ENCODE measurements at regions not wholly inside any gene's neighbourhood (a gene's known extent, or its start where the extent isn't known, plus 50 kb on each side); places are given as distances from the start of the nearest gene placed in this dataset.
A peak's percentile ranks its signal among the peaks of the same experiment; 100 is the strongest.

- Histone ChIP-seq H3K9me3 (ENCODE audit: low read depth, low read length) (no peaks in the 10 kb centered on the region), H3K27ac (ENCODE audit: low read depth, low read length) (no peak overlapping the region), H3K79me2 (ENCODE audit: insufficient read depth, low read length) (no peaks in the 10 kb centered on the region), H4K20me1 (ENCODE audit: insufficient read depth, low read length) (no peaks in the 10 kb centered on the region), H3K27me3 (ENCODE audit: insufficient read depth, low read length) (no peaks in the 10 kb centered on the region), H2AFZ (ENCODE audit: low read length) (no peak overlapping the region), H3K4me3 (ENCODE audit: insufficient read depth, low read length) (no peak overlapping the region), H3K4me2 (ENCODE audit: insufficient read depth, low read length) (no peak overlapping the region), H3K4me1 (ENCODE audit: insufficient read depth, low read length) (no peaks in the 10 kb centered on the region), H3K36me3 (ENCODE audit: insufficient read depth, low read length) (no peaks in the 10 kb centered on the region)
- no peak for DNase-seq (ENCODE audit: insufficient read length, low spot score, missing footprints)
- no peak for TF ChIP-seq CTCF (IDR thresholded peaks at IDR 0.05; ENCODE audit: extremely low read depth, low read depth, low read length)
Measured at GRCh38 chr14:66288511-66288910, 197.7 kb upstream of the CCDC196 start.

GRCh38 chr14:66291756-66292155 lies 194.4 kb upstream of the CCDC196 start:
- no peak for DNase-seq (ENCODE audit: insufficient read length, low spot score, missing footprints)
- H3K4me1 ChIP-seq (ENCODE audit: insufficient read depth, low read length) = no peaks in the 10 kb centered on the region
- no peaks in the 10 kb centered on the region for H3K9me3 ChIP-seq (ENCODE audit: low read depth, low read length)
- no peak overlapping the region for H2AFZ ChIP-seq (ENCODE audit: low read length)
- no peaks in the 10 kb centered on the region for H3K79me2 ChIP-seq (ENCODE audit: insufficient read depth, low read length)
- H4K20me1 ChIP-seq (ENCODE audit: insufficient read depth, low read length) = no peaks in the 10 kb centered on the region
- H3K27me3 ChIP-seq (ENCODE audit: insufficient read depth, low read length) = no peaks in the 10 kb centered on the region
- TF ChIP-seq CTCF (IDR thresholded peaks at IDR 0.05; ENCODE audit: extremely low read depth, low read depth, low read length) = no peak
- no peak overlapping the region for H3K4me3 ChIP-seq (ENCODE audit: insufficient read depth, low read length)
- no peak overlapping the region for H3K27ac ChIP-seq (ENCODE audit: low read depth, low read length)
- H3K4me2 ChIP-seq (ENCODE audit: insufficient read depth, low read length) = no peak overlapping the region
- H3K36me3 ChIP-seq (ENCODE audit: insufficient read depth, low read length) = no peaks in the 10 kb centered on the region

- no peak for TF ChIP-seq CTCF (IDR thresholded peaks at IDR 0.05; ENCODE audit: extremely low read depth, low read depth, low read length)
- H3K9me3 ChIP-seq (ENCODE audit: low read depth, low read length) = no peaks in the 10 kb centered on the region
- H3K27me3 ChIP-seq (ENCODE audit: insufficient read depth, low read length) = no peaks in the 10 kb centered on the region
- DNase-seq (ENCODE audit: insufficient read length, low spot score, missing footprints) = no peak
- H3K4me3 ChIP-seq (ENCODE audit: insufficient read depth, low read length) = peak overlapping the region; percentile 18
- no peak overlapping the region for H3K27ac ChIP-seq (ENCODE audit: low read depth, low read length)
- no peaks in the 10 kb centered on the region for H3K4me1 ChIP-seq (ENCODE audit: insufficient read depth, low read length)
- peak overlapping the region; percentile 6 for H2AFZ ChIP-seq (ENCODE audit: low read length)
- H3K4me2 ChIP-seq (ENCODE audit: insufficient read depth, low read length) = no peak overlapping the region
- no peaks in the 10 kb centered on the region for H3K79me2 ChIP-seq (ENCODE audit: insufficient read depth, low read length)
- no peaks in the 10 kb centered on the region for H3K36me3 ChIP-seq (ENCODE audit: insufficient read depth, low read length)
- no peaks in the 10 kb centered on the region for H4K20me1 ChIP-seq (ENCODE audit: insufficient read depth, low read length)
Measured at GRCh38 chr14:66293533-66294105, 192.6 kb upstream of the CCDC196 start.

- Histone ChIP-seq H3K4me2 (ENCODE audit: insufficient read depth, low read length) (no peak overlapping the region), H2AFZ (ENCODE audit: low read length) (no peak overlapping the region), H3K27ac (ENCODE audit: low read depth, low read length) (no peak overlapping the region), H3K4me1 (ENCODE audit: insufficient read depth, low read length) (no peaks in the 10 kb centered on the region), H3K27me3 (ENCODE audit: insufficient read depth, low read length) (no peaks in the 10 kb centered on the region), H3K79me2 (ENCODE audit: insufficient read depth, low read length) (no peaks in the 10 kb centered on the region), H4K20me1 (ENCODE audit: insufficient read depth, low read length) (no peaks in the 10 kb centered on the region), H3K4me3 (ENCODE audit: insufficient read depth, low read length) (no peak overlapping the region), H3K9me3 (ENCODE audit: low read depth, low read length) (no peaks in the 10 kb centered on the region), H3K36me3 (ENCODE audit: insufficient read depth, low read length) (no peaks in the 10 kb centered on the region)
- no peak for DNase-seq (ENCODE audit: insufficient read length, low spot score, missing footprints)
- no peak for TF ChIP-seq CTCF (IDR thresholded peaks at IDR 0.05; ENCODE audit: extremely low read depth, low read depth, low read length)
Measured at GRCh38 chr14:66295386-66295785, 190.8 kb upstream of the CCDC196 start.

All from osteoblast (primary cell).